Stimulated activated naive CD4-positive, alpha-beta T cell treated with Interleukin-2 at 50 U/mL for 16 hours (primary cell): ENCODE measurements at regions not wholly inside any gene's neighbourhood (a gene's known extent, or its start where the extent isn't known, plus 50 kb on each side); places are given as distances from the start of the nearest gene placed in this dataset.

Experiments
- DNase-seq: peaks from one replicate; lab custom pipeline; 2025; lab: John Stamatoyannopoulos, UW

GRCh38 chr20:40769677-40770285, 80.7 kb upstream of the MAFB start:
- DNase-seq, result no peak

- DNase-seq, result no peak
Observed at GRCh38 chr20:40770564-40771307, 81.7 kb upstream of the MAFB start.

GRCh38 chr20:40771308-40771610, 82.2 kb upstream of the MAFB start:
- no peak for DNase-seq

- no peak for DNase-seq
Observed at GRCh38 chr20:40771848-40772511, 82.9 kb upstream of the MAFB start.

GRCh38 chr20:40773376-40773775, 84.3 kb upstream of the MAFB start:
- DNase-seq, result no peak

- DNase-seq, result no peak
Observed at GRCh38 chr20:40774252-40774651, 85.2 kb upstream of the MAFB start.

- no peak for DNase-seq
Observed at GRCh38 chr20:40775561-40776146, 86.6 kb upstream of the MAFB start.

GRCh38 chr20:40776466-40777457, 87.7 kb upstream of the MAFB start:
- no peak for DNase-seq

GRCh38 chr20:40777653-40778052, 88.6 kb upstream of the MAFB start:
- no peak for DNase-seq

- DNase-seq, result no peak
Observed at GRCh38 chr20:40778894-40779496, 90.0 kb upstream of the MAFB start.

- no peak for DNase-seq
Observed at GRCh38 chr20:40781327-40782042, 92.4 kb upstream of the MAFB start.

GRCh38 chr20:40782043-40782368, 93.0 kb upstream of the MAFB start:
- no peak for DNase-seq

- no peak for DNase-seq
Observed at GRCh38 chr20:40785346-40785745, 96.3 kb upstream of the MAFB start.

- no peak for DNase-seq
Observed at GRCh38 chr20:40786336-40786735, 97.3 kb upstream of the MAFB start.

GRCh38 chr20:40787941-40788340, 98.9 kb upstream of the MAFB start:
- no peak for DNase-seq

GRCh38 chr20:40797425-40797824, 108.4 kb upstream of the MAFB start:
- no peak for DNase-seq

- no peak for DNase-seq
Observed at GRCh38 chr20:40798066-40798465, 109.0 kb upstream of the MAFB start.

GRCh38 chr20:40802886-40803285, 113.8 kb upstream of the MAFB start:
- DNase-seq, result no peak

GRCh38 chr20:40803381-40803780, 114.3 kb upstream of the MAFB start:
- DNase-seq, result no peak

- DNase-seq, result no peak
Observed at GRCh38 chr20:40805592-40805991, 116.6 kb upstream of the MAFB start.
